Fibroblast of lung (primary cell): ENCODE measurements at regions not wholly inside any gene's neighbourhood (a gene's known extent, or its start where the extent isn't known, plus 50 kb on each side); places are given as distances from the start of the nearest gene placed in this dataset.

Source experiments
- EZH2 ChIP-seq: IDR thresholded peaks from 2 replicates; pipeline ENCODE4 v1.5.1; 2012; ENCODE audit warnings: low read length, control low read depth, mild to moderate bottlenecking; ENCODE audit errors: missing control alignments
- TF ChIP-seq, protein P1 (sequence below), 2 donors: IDR thresholded peaks in 1 of 2; conservative IDR thresholded peaks in 1 of 2; 1 replicate in 1 of 2; 2 replicates in 1 of 2; pipeline ENCODE4 v1.5.1; 2011 to 2012; ENCODE audit warnings: low read length in 2 of 2, control low read depth in 1 of 2, inconsistent platforms in 1 of 2, low read depth in 1 of 2, mild to moderate bottlenecking in 1 of 2

DNA sequence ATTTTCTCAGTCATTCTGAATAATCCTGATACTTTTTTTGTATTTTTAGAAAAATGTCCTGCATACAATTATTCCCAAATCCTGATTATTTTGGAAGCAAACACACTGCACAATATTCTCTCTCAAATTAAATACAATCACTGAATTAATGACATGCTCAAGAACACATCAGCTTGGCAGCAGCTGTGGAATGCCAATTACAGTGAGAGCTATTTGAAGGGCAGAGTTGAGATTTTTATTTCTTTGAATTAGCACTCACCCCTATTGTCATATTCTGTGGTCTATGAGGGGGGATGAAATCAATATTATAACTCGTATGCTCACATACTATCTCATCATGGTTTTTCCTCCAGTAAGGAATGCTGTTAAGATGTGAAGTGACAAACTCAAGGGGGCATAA is 312.2 kb downstream of the CNTN3 start:
- TF ChIP-seq, protein P1, sequence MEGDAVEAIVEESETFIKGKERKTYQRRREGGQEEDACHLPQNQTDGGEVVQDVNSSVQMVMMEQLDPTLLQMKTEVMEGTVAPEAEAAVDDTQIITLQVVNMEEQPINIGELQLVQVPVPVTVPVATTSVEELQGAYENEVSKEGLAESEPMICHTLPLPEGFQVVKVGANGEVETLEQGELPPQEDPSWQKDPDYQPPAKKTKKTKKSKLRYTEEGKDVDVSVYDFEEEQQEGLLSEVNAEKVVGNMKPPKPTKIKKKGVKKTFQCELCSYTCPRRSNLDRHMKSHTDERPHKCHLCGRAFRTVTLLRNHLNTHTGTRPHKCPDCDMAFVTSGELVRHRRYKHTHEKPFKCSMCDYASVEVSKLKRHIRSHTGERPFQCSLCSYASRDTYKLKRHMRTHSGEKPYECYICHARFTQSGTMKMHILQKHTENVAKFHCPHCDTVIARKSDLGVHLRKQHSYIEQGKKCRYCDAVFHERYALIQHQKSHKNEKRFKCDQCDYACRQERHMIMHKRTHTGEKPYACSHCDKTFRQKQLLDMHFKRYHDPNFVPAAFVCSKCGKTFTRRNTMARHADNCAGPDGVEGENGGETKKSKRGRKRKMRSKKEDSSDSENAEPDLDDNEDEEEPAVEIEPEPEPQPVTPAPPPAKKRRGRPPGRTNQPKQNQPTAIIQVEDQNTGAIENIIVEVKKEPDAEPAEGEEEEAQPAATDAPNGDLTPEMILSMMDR (conservative IDR thresholded peaks at IDR 0.05 in 1 of 2, IDR thresholded peaks at IDR 0.05 in 1 of 2; ENCODE audit: low read depth in 1 of 2, low read length in 2 of 2) = no peak
- no peak for TF ChIP-seq EZH2
